HG03280 (cell line): ENCODE measurements at regions not wholly inside any gene's neighbourhood (a gene's known extent, or its start where the extent isn't known, plus 50 kb on each side); places are given as distances from the start of the nearest gene placed in this dataset.
"Not testable (repeated sequence)": the region's sequence is repeated elsewhere in the genome, so short reads cannot be mapped to it uniquely, and the experiment has no call there.

Source experiments
- ATAC-seq: cut with Tn5 transposase; IDR thresholded peaks from one replicate; pipeline ENCODE4 v1.9.1; 2021; ENCODE audit warnings: mild to moderate bottlenecking, moderate library complexity; ENCODE audit not compliant: unreplicated experiment

DNA sequence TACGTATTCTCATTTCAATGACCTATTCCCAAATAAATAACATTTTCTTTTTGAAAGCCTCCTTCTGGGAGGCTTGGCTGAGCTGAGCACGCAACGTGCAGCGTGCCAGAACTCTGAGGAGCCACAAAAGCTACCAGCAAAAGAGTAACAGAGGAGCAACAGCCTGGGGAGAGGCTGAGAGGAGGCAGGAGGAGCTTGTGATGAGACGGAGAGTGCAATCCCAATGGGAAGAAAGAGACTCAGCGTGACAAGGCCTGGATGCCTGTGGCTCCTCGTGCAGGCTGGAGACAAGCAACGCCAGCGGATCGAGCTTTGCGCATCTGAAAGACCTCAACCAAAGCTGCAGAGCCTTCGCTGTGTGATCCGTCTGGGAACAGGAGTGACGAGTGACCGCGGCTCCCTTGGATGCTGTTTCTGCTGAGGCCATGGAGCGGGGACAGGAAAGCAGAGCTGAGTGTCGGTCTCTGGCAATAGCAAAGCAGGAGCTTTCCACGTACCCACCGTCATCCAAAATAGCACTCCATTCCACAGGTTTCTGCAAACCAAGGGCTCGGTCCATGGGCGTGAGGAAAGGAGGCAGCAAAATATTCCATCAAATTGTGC is 171.7 kb upstream of the PFKP start:
- ATAC-seq, result no peak

DNA sequence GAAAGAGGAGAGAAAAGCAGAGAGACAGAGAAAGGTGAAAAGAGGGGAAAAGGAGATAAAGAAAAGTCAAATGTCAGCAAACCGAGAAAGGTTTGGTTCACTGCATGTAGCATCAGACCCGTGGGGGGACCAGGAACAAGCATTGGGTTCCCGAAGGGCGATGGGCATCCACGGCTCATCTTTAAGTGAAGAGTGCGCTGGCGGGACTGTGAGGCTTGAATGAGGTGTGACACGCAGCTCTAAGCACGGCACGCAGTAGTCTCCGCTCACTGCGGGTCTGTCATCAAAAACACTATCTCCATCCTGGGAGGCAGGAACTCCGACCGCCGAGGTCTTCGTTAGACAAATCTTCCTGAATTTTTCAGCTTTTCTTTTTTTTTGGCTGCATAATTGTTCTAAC is 173.4 kb upstream of the PFKP start:
- ATAC-seq, result no peak

DNA sequence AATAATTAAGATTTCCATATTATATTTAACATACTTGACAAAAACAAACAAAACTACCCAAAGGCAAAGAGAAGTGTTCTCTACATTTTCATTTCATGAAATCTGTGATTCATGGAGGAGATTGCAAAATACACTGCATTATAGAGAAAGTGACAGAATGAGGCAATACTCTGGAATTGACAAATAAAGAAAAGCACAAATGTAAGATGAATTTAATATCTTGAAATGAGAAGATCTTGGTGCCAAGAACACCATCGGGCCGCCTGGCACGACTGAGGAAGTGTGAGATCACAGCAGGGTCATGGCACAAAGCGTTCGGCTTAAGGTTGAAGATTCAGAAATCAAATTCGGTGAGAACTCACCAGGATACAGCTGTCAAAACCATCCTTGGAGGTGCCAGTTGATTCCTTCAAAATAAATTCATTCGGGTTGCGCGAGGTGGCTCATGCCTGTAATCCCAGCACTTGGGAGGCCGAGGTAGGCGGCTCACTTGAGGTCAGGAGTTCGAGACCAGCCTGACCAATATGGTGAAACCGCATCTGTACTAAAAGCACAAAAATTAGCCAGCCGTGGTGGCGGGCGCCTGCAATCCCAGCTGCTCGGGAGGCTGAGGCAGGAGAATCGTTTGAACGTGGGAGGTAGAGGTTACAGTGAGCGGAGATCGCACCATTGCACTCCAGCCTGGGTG is 174.0 kb upstream of the PFKP start:
- no peak for ATAC-seq

DNA sequence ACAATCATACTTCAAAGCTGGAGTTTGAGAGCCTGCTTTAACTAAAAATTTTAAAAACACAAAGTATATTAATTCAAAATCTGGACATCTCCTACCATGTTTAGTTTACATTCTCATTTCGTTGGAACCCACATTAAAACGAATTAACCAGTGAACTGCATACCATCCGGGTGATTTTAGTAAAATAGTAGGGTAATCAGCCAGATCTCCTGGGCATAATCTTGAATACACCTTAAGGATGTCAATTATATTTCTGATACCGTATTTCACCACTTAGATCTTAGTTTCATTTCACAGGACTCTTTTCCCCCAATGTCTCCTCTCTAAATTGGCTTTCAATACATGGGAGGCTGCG is 175.6 kb upstream of the PFKP start:
- ATAC-seq, result no peak

DNA sequence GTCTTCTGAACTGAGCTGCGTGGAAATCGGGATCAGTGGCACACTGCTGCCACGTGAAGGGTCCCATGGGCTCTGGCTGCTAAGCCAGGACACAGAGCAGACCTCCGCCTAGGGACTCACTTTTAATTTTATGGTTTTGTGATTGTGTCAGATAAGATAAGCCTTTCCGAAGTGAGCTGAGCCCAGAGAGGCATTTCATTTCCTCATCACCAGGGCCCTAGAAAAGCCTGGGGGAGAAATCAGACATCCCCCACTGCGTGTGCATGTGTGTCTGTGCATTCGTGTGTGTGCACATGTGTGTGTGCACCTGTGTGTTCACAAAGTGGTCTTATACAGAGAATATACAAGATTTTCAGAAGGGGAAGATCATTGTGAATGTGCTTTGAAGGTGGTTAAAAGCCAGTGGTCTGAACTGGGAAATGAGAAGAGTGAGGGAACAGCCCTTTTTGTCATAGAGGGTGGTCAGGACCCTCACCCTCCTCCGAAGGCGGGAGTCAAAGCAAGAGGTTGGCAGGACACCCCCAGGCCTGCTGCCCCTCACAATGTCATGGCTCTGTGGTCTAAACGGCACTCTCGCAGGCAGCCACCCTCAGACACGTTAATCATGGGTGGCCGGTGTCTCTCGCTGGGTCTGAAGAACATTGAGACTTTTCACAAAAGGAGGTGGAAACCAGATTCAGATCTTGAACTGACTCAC is 176.1 kb upstream of the PFKP start:
- no peak for ATAC-seq

DNA sequence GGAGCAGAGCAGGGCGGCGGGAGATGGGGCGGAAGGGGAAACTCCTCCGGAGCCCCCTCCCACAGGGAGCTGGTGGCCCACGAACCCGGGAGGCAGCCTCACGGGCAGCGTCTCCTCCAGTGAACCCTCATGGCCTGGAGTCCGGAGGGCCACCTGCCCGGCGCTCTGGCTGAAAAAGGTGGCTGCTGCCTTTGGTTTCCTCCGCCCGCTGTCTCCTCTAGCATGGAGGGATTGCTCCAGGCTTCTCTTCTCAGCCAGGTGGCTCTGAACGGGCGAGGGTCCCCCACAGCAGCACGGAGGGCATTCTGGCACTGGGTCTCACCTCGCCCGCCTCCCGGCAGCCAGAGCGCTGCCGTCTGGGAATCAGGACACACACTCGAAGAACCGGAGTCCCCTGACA is 177.3 kb upstream of the PFKP start:
- ATAC-seq, result no peak

DNA sequence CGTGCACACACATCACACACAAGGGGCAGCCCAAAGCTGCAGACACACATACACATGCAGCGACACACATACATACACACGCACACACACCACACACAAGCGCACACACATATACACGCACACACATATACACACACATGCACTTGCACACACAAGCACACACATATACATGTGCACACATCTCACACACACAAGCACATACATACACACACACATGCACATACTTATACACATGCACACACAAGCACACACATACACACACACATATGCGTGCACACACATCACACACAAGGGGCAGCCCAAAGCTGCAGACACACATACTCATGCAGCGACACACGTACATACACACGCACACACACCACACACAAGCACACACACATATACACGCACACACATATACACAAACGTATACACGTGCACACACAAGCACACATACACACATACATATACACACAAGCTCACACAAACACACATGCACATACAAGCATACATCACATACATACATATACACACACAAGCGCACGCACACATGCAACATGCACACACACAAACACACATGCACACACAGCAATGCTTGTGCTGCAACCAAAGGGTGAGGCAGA is 178.8 kb upstream of the PFKP start:
- no peak for ATAC-seq

DNA sequence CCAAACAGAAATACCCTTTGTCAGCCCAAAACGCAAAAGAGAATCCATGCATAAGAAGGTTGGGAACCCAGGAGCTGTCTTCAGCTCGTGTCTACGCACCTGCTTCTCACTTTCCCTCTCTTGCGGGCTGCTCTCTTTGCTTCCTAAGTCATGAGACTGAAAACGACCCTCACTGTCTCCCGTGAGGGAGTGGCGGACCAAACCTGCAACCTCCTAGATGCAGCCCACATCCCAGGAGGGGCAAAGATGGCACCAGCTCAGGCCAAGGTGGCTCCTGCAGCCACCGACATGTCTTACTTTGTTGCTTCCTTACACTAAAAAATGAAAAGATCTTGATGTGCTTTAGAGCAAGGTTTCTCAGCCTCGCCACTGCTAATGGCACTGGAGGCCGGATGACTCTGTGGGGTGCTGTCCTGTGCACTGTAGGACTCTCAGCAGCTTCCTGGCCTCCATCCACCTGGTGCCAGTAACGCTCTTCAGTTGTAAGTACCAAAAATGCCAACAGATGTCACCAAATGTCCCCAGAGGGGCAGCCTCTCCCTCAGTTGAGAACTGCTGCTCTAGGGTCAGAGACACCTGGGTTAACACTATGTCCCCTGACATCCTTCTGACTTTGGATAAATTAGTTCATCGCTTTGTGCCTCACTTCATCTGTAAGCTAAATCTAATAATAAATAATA is 179.8 kb upstream of the PFKP start:
- no peak for ATAC-seq

DNA sequence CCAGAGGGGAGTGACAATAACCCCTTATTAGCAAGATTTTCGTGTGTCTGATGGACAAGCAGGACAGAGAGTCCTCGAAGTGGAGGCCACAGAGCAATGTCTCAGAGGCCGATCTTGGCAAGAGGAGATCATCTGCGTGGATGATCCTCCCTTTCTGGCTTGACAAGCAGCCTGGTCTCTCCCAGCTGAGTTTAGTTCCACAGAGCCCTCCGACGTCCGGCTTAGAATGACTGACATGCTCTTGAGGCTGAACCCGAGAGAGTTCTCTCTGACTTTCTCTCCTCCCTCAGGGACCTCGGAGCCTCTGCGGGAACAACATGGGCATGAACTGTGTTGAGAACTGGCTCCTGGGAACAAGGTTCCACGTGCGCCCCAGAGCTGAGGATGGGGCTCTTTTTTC is 180.7 kb upstream of the PFKP start:
- no peak for ATAC-seq

DNA sequence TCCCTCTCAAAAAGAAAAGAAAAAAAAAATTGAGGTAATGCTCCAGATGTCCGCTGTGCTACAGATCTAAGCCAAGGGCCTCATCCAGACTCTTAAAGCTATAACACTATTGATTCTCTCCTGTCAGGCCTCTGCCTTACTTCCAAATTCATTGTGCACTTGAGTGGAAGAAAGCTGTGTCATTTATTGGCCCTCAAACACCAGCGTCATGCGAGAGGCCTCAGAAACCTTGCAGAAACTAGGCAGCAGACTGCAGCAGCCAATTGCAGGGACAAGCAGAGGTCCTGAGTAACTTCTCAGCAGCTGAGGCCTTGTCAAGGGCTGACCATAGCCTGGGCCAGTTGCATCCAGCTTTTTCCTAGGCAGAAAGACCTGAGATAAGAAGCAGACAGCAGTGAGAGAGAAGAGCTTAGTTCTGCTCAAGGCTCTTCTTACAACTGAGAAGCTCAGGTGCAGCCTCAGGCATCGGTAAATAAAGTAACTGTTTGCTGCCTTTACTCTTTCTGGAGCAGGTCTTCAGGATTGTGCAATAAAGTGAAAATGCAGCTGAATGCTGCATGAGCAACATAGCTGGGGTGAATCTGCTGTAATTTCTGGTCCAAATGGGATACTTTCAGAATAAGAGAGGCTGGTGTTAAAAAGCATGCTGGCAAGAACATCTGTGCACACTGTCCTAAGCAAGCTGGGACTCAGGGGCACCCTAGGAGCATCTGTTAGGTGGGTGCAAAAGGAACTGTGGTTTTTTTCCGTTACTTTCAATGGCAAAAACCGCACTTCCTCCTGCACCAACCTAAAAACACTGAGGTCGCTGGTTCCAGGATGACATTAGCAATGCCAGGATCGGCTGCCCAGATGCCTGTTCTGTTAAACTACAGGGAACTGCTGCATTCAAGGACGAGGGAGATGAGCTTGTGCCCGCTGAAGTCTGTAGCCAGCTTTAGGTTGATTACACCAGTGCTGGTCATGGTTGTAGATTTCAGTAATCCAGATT is 181.8 kb upstream of the PFKP start:
- no peak for ATAC-seq

DNA sequence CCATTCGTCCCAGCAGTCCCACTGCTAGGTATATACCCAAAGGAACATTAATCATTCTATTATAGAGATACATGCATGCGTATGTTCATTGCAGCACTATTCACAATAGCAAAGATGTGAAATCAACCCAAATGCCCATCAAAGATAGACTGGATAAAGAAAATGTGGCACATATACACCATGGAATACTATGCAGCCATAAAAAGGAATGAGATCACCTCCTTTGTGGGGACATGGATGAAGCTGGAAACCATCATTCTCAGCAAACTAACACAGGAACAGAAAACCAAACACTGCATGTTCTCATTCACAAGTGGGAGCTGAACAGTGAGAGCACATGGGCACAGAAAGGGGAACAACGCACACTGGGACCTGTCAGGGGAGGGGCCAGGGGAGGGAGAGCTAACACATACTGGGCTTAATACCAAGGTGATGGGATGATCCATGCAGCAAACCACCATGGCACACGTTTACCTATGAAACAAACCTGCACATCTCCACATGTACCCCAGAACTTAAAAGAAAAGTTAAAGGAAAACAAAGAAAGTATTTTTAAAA is 183.3 kb upstream of the PFKP start:
- not testable (repeated sequence) for ATAC-seq

DNA sequence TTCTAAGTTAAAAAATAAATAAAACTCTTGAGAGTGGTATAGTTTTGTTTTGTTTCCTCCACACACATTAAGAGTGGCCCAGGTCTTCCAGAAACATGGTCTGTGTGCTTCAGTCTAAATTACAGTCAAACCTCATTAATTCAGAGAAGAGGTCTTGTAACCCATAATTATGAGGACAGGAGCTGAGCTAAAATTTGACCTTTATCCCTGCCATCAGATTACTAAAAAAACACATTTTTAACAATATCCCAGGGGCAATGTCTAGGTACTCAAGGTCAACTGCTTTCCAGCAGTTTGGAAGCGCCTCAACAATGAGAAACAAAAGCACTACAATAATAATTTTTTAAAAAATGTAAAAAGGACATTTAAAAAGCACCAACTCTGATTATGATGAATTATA is 184.1 kb upstream of the PFKP start:
- ATAC-seq, result no peak

DNA sequence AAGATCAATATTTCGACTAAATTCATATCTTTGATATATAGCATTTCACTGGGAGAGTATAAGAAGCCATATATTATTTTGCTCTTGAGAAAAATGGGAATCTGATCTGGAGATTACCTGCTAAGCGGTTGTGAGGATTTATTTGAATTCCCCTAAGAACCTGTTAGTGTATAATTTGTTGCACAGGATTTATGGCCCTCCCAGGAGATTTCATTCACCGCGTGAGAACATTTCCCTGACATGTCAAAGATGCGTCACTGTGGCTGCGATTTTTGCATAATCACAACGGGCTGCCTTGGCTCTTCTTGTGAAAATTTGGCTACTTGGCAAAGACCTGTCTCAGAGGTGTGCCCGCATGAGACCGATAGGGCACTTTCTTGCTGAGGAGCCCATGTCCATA is 184.7 kb upstream of the PFKP start:
- no peak for ATAC-seq

DNA sequence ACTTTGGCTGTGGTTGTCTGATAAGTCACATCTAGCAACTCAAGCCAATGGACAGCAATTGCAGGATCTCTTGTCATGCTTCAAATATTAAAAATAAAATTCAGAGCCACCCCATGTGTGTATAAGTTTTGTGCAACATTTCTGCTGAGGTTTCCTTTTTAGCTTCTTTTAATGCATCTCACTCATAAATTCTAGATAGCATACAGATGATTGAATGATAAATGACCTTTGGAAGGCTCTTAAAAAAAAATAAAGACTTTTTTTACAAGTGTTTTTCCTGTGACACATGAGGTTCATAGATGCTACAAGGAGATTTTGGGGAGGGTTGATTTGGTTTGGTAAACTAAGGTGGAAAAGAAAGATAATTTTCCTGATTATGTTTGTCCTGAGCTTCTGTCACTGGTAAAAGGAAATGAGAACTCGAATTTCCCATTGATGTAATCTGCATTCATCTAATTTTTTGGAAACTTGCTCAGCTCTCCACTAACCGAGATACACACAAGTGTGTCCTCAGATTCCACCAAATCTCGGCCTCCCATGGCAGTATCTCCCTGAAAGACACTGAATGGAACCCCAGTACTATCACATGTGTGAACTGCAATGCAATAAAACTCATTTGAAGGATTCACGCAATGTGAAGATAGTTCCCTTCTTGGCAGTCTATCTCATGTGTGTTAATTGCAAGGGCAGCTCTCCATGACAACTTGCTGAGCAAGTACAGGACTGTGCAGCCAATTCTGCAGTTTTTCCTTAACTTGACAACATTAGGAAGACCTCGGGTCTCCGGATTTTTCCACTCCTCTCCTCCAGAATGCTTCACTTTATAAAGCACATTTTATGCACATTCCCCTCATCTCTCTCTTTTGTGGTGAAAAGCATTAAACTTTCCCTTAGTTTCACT is 185.4 kb upstream of the PFKP start:
- no peak for ATAC-seq

DNA sequence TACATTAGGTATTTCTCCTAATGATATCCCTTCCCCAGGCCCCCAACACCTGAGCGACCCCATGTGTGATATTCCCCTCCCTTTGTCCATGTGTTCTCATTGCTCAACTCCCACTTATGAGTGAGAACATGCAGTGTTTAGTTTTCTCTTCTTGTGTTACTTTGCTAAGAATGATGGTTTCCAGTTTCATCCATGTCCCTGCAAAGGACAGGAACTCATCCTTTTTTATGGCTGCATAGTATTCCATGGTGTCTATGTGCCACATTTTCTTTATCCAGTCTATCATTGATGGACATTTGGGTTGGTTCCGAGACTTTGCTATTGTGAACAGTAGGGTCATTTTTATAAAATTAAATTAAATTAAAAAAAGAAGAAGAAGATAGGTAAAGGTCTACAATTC is 187.3 kb upstream of the PFKP start:
- ATAC-seq, result not testable (repeated sequence)

DNA sequence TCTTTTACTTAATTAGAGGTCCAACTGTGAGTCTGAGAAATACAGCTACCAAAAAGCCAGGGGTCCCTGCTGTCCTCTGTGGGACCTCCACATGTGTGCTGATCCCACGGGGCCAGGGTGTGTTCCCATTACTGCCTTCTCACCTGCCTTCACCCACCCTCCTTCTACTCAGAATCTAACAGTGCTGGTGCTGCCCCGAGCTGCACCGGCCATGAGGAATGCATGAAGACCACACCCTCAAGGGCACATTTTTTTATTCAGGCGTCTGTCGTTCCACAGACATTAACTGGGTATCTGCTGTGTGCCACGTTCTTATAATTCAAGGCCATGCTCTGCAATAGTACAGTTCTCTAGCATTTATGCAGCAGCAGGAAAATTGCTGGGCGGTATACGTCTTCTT is 188.5 kb upstream of the PFKP start:
- no peak for ATAC-seq

DNA sequence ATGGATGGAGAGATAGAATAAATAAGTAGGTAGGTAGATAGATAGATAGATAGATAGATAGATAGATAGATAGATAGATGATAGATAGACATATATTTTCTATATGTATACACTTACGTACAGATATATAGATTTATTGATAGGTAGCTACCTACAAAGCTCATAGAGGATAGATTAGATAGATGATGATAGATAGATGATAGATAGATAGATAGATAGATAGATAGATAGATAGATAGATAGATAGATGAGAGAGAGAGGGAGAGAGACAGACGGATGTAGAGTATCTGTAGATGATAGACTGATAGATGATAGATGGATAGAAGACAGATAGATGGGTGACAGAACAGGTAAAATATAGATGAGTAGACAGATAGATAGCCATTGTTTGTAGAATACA is 191.3 kb upstream of the PFKP start:
- ATAC-seq, result no peak

DNA sequence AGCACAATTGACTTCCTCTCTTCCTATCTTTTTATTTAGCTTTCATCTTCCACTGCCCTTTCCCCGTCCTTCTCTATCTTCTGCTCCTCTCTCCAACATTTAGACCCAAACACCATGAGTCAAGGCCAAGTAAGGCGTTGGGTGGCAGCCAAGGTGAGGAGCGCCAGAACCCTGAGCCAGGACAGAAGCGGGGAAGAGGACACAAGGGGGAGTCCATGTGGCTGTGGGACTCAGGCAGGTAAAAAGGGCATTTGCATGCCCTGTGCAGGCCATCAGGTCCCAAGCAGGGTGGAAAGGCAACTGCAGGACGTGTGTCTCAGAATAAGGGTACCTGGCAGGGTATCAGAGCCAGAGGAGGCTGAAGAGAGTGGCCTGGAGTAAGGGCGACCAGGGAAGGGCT is 192.4 kb upstream of the PFKP start:
- no peak for ATAC-seq

DNA sequence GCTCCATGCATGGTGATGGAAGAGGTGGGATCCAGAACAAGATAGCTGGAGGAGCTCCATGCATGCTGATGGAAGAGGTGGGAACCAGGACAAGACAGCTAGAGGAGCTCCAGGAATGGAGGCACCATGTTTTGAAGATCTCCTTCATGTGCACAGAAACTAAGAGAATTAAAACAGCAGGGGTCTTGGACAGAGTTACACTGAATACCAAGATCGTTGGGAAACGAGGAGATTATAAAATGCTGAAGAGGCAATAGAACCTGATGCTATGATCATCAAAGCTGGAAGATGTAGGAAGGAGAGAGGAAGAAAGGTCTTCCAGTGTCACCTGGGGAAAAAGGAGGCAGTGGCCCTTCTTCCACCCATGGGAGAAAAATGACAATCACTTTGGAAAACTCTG is 193.6 kb upstream of the PFKP start:
- no peak for ATAC-seq
